ENCODE measurements at regions not wholly inside any gene's neighbourhood (a gene's known extent, or its start where the extent isn't known, plus 50 kb on each side); places are given as distances from the start of the nearest gene placed in this dataset.

- Histone ChIP-seq H3F3A (ENCODE audit: low read depth) (peaks cover 12% of the 10 kb centered on the region), H3K4me3 (no peak overlapping the region), H3K9me3 (ENCODE audit: low read depth) (no peaks in the 10 kb centered on the region), H3K4me1 (peaks cover 15% of the 10 kb centered on the region), H3K27me3 (no peaks in the 10 kb centered on the region), H3K4me2 (no peak overlapping the region), H2AFZ (replicated peaks) (no peak overlapping the region), H3K36me3 (no peaks in the 10 kb centered on the region), H4K20me1 (ENCODE audit: low read depth) (no peaks in the 10 kb centered on the region), H3K79me2 (ENCODE audit: low read depth) (no peaks in the 10 kb centered on the region), H3K27ac (no peak overlapping the region), H3K9ac (no peak overlapping the region)
- Mint-ChIP-seq H3K27me3 (ENCODE audit: insufficient read depth, low read depth) (peaks cover 2% of the 10 kb centered on the region), H3K4me3 (no peak overlapping the region), H3K9me3 (peaks cover 6% of the 10 kb centered on the region), H3K4me1 (peaks cover 8% of the 10 kb centered on the region), H3K36me3 (no peaks in the 10 kb centered on the region), H3K27ac (no peak overlapping the region)
- TF ChIP-seq EZH2phosphoT487 (IDR thresholded peaks at IDR 0.05): no peak
- TF ChIP-seq CTCF (IDR thresholded peaks at IDR 0.05): no peak
- no peak for TF ChIP-seq EZH2 (IDR thresholded peaks at IDR 0.05)
- DNase-seq (ENCODE audit: low spot score): no peak
These were observed 334.8 kb upstream of the TMPO start for GRCh38 chr12:98180603-98181002.

- Mint-ChIP-seq H3K36me3 (no peaks in the 10 kb centered on the region), H3K4me1 (peaks cover 8% of the 10 kb centered on the region), H3K9me3 (no peaks in the 10 kb centered on the region), H3K27me3 (ENCODE audit: insufficient read depth, low read depth) (no peaks in the 10 kb centered on the region), H3K27ac (no peak overlapping the region), H3K4me3 (no peak overlapping the region)
- Histone ChIP-seq H3K9me3 (ENCODE audit: low read depth) (no peaks in the 10 kb centered on the region), H3K79me2 (ENCODE audit: low read depth) (no peaks in the 10 kb centered on the region), H3K27ac (peak overlapping the region; percentile 69), H3K4me1 (peaks cover 15% of the 10 kb centered on the region), H3K9ac (no peak overlapping the region), H2AFZ (replicated peaks) (no peak overlapping the region), H3K36me3 (no peaks in the 10 kb centered on the region), H3F3A (ENCODE audit: low read depth) (peaks cover 12% of the 10 kb centered on the region), H3K4me3 (no peak overlapping the region), H4K20me1 (ENCODE audit: low read depth) (no peaks in the 10 kb centered on the region), H3K27me3 (no peaks in the 10 kb centered on the region), H3K4me2 (peak overlapping the region; percentile 35)
- peak; percentile 64 for DNase-seq (ENCODE audit: low spot score)
- no peak for TF ChIP-seq CTCF (IDR thresholded peaks at IDR 0.05)
- TF ChIP-seq EZH2phosphoT487 (IDR thresholded peaks at IDR 0.05): no peak
- TF ChIP-seq EZH2 (IDR thresholded peaks at IDR 0.05): no peak
These were observed 332.6 kb upstream of the TMPO start for GRCh38 chr12:98182821-98183220.

GRCh38 chr12:98185606-98186005 is 329.8 kb upstream of the TMPO start:
- Histone ChIP-seq H3F3A (ENCODE audit: low read depth) (peaks cover 12% of the 10 kb centered on the region), H3K4me1 (peaks cover 18% of the 10 kb centered on the region), H3K27me3 (no peaks in the 10 kb centered on the region), H3K4me3 (no peak overlapping the region), H2AFZ (replicated peaks) (no peak overlapping the region), H3K27ac (no peak overlapping the region), H3K36me3 (no peaks in the 10 kb centered on the region), H3K9me3 (ENCODE audit: low read depth) (no peaks in the 10 kb centered on the region), H4K20me1 (ENCODE audit: low read depth) (no peaks in the 10 kb centered on the region), H3K4me2 (no peak overlapping the region), H3K79me2 (ENCODE audit: low read depth) (no peaks in the 10 kb centered on the region), H3K9ac (no peak overlapping the region)
- no peak for DNase-seq (ENCODE audit: low spot score)
- peaks cover 8% of the 10 kb centered on the region for H3K4me1 Mint-ChIP-seq
- no peak overlapping the region for H3K4me3 Mint-ChIP-seq
- no peak overlapping the region for H3K27ac Mint-ChIP-seq
- no peaks in the 10 kb centered on the region for H3K9me3 Mint-ChIP-seq
- no peaks in the 10 kb centered on the region for H3K36me3 Mint-ChIP-seq
- TF ChIP-seq EZH2 (IDR thresholded peaks at IDR 0.05) (no peak), CTCF (IDR thresholded peaks at IDR 0.05) (no peak), EZH2phosphoT487 (IDR thresholded peaks at IDR 0.05) (no peak)
- no peaks in the 10 kb centered on the region for H3K27me3 Mint-ChIP-seq (ENCODE audit: insufficient read depth, low read depth)
